H1 (cell line): ENCODE measurements at regions not wholly inside any gene's neighbourhood (a gene's known extent, or its start where the extent isn't known, plus 50 kb on each side); places are given as distances from the start of the nearest gene placed in this dataset.

Source experiments
- CTCF ChIA-PET: fragments of 300-600 bp; sonication (Branson Sonifier 250); formaldehyde crosslinking; loops from one replicate; lab custom pipeline; 2021; ENCODE audit not compliant: partially characterized antibody; lab: Charles Lee
- POLR2A ChIA-PET: fragments of 300-600 bp; sonication (Branson Sonifier 250); formaldehyde crosslinking; loops from one replicate; lab custom pipeline; 2021; ENCODE audit warnings: inconsistent platforms; ENCODE audit not compliant: partially characterized antibody; lab: Charles Lee
- DNase-seq, 2 experiments: peaks; one replicate each; pipeline versions ENCODE4 v3.0.0 to v3.0.0-alpha.2; 2010 to 2022; ENCODE audit warnings: low spot score in 2 of 2, low read depth in 1 of 2, mixed read lengths in 1 of 2
- FAIRE-seq: peaks from 2 replicates; lab custom pipeline; 2011; peaks lifted over from hg19 to GRCh38; lab: Jason Lieb, UNC
- H2AFZ ChIP-seq: 2 replicates; pipeline ENCODE4 v1.8.1; 2012; ENCODE audit warnings: low read length, inconsistent platforms
- H2AK5ac ChIP-seq: 2 replicates; pipeline ENCODE4 v1.6.1; 2013; ENCODE audit warnings: low read depth, low read length
- H2BK120ac ChIP-seq: replicated peaks from 2 replicates; pipeline ENCODE3; 2013; ENCODE audit warnings: low read depth, low read length, inconsistent platforms
- H2BK12ac ChIP-seq: 2 replicates; pipeline ENCODE4 v1.6.1; 2013; ENCODE audit warnings: low read depth, low read length
- H2BK15ac ChIP-seq: 2 replicates; pipeline ENCODE4 v1.6.1; 2013; ENCODE audit warnings: low read length
- H2BK20ac ChIP-seq: 2 replicates; pipeline ENCODE4 v1.6.1; 2013; ENCODE audit warnings: low read length
- H2BK5ac ChIP-seq: 2 replicates; pipeline ENCODE4 v1.6.1; 2013; ENCODE audit warnings: low read depth, low read length
- H3K14ac ChIP-seq: 2 replicates; pipeline ENCODE4 v1.6.1; 2013; ENCODE audit warnings: inconsistent platforms; ENCODE audit not compliant: insufficient read length
- H3K18ac ChIP-seq: 2 replicates; pipeline ENCODE4 v1.6.1; 2013; ENCODE audit warnings: low read length; ENCODE audit errors: extremely low read depth
- H3K23ac ChIP-seq: 2 replicates; pipeline ENCODE4 v1.6.1; 2013; ENCODE audit warnings: inconsistent platforms; ENCODE audit not compliant: insufficient read length
- H3K23me2 ChIP-seq: 2 replicates; pipeline ENCODE4 v1.6.1; 2013; ENCODE audit warnings: low read depth, low read length
- H3K27ac ChIP-seq: 2 replicates; pipeline ENCODE4 v1.6.1; 2011; ENCODE audit warnings: low read depth, low read length, inconsistent platforms
- H3K27me3 ChIP-seq, 4 experiments: replicated peaks in 1 of 4; 1 replicate in 1 of 4; 2 replicates in 3 of 4; pipeline versions ENCODE4 v1.6.1 to v1.8.1; 2011 to 2013; ENCODE audit warnings: low read length in 3 of 4, mild to moderate bottlenecking in 3 of 4, inconsistent platforms in 2 of 4, mixed read lengths in 2 of 4, moderate library complexity in 1 of 4; ENCODE audit not compliant: control insufficient read depth in 3 of 4, insufficient read depth in 3 of 4; ENCODE audit errors: extremely low read depth in 1 of 4
- H3K36me3 ChIP-seq, 4 experiments: 2 replicates each; pipeline versions ENCODE4 v1.6.1 to v1.8.1; 2011 to 2013; ENCODE audit warnings: mild to moderate bottlenecking in 4 of 4, low read length in 3 of 4, moderate library complexity in 2 of 4, control low read depth in 1 of 4, inconsistent platforms in 1 of 4; ENCODE audit not compliant: insufficient read depth in 4 of 4, control insufficient read depth in 2 of 4
- H3K4ac ChIP-seq: replicated peaks from 2 replicates; pipeline ENCODE3; 2013; ENCODE audit warnings: low read length, low read depth, mixed read lengths, inconsistent platforms; ENCODE audit not compliant: insufficient read length
- H3K4me1 ChIP-seq, 4 experiments: replicated peaks in 1 of 4; 1 replicate in 1 of 4; 2 replicates in 3 of 4; pipeline versions ENCODE4 v1.6.1 to v1.8.1; 2011 to 2013; ENCODE audit warnings: low read length in 3 of 4, inconsistent platforms in 2 of 4, mixed read lengths in 1 of 4; ENCODE audit not compliant: insufficient read depth in 4 of 4, control insufficient read depth in 3 of 4
- H3K4me2 ChIP-seq, 2 experiments: 2 replicates each; pipeline versions ENCODE4 v1.6.1 to v1.8.1; 2011 to 2013; ENCODE audit warnings: low read depth in 2 of 2, low read length in 2 of 2, control low read depth in 1 of 2, inconsistent platforms in 1 of 2, mild to moderate bottlenecking in 1 of 2; ENCODE audit not compliant: insufficient read depth in 1 of 2
- H3K4me3 ChIP-seq, 4 experiments: fragments of 200-600, 300-600 bp in 1 of 4; sonication (generic), shearing (Covaris generic), sonication (Bioruptor Twin) in 1 of 4; 2 replicates each; pipeline versions ENCODE4 v1.5.1 to v1.8.1; 2011 to 2016; ENCODE audit warnings: low read length in 4 of 4, low read depth in 3 of 4, control low read depth in 2 of 4, inconsistent platforms in 2 of 4, mild to moderate bottlenecking in 2 of 4, mixed read lengths in 1 of 4, moderate library complexity in 1 of 4; ENCODE audit not compliant: insufficient read depth in 2 of 4; ENCODE audit errors: extremely low read depth in 1 of 4
- H3K56ac ChIP-seq: replicated peaks from 2 replicates; pipeline ENCODE3; 2013; ENCODE audit warnings: low read depth, mild to moderate bottlenecking, mixed read lengths, low read length, inconsistent platforms; ENCODE audit not compliant: insufficient read length
- H3K79me1 ChIP-seq: 2 replicates; pipeline ENCODE4 v1.6.1; 2013; ENCODE audit warnings: low read depth, low read length, control low read depth
- H3K79me2 ChIP-seq, 2 experiments: 2 replicates each; pipeline versions ENCODE4 v1.6.1 to v1.8.1; 2012 to 2013; ENCODE audit warnings: low read length in 2 of 2, mild to moderate bottlenecking in 2 of 2, inconsistent platforms in 1 of 2; ENCODE audit not compliant: insufficient read depth in 2 of 2, control insufficient read depth in 1 of 2
- H3K9ac ChIP-seq, 4 experiments: replicated peaks in 1 of 4; 1 replicate in 1 of 4; 2 replicates in 3 of 4; pipeline versions ENCODE4 v1.6.1 to v1.8.1; 2011 to 2013; ENCODE audit warnings: low read depth in 3 of 4, low read length in 3 of 4, control low read depth in 2 of 4, mild to moderate bottlenecking in 2 of 4, moderate library complexity in 2 of 4, inconsistent platforms in 1 of 4; ENCODE audit errors: extremely low read depth in 1 of 4
- H3K9me3 ChIP-seq, 2 experiments: 2 replicates each; pipeline versions ENCODE4 v1.6.1 to v1.8.1; 2012 to 2013; ENCODE audit warnings: mild to moderate bottlenecking in 2 of 2, moderate library complexity in 2 of 2, control low read depth in 1 of 2, inconsistent platforms in 1 of 2, low read depth in 1 of 2, low read length in 1 of 2, mixed read lengths in 1 of 2; ENCODE audit not compliant: insufficient read depth in 2 of 2
- H4K20me1 ChIP-seq, 2 experiments: replicated peaks in 1 of 2; 2 replicates each; pipeline versions ENCODE3 to v1.8.1; 2011 to 2013; ENCODE audit warnings: inconsistent platforms in 2 of 2, low read length in 2 of 2, mild to moderate bottlenecking in 1 of 2; ENCODE audit not compliant: insufficient read depth in 2 of 2, control insufficient read depth in 1 of 2
- H4K5ac ChIP-seq: 2 replicates; pipeline ENCODE4 v1.6.1; 2013; ENCODE audit warnings: low read length, low read depth, mixed read lengths, inconsistent platforms; ENCODE audit not compliant: insufficient read length
- H4K8ac ChIP-seq: 2 replicates; pipeline ENCODE4 v1.8.0; 2013; ENCODE audit warnings: mild to moderate bottlenecking, moderate library complexity, low read length, inconsistent platforms; ENCODE audit not compliant: insufficient read depth; ENCODE audit errors: extremely low read depth
- H4K91ac ChIP-seq: replicated peaks from 2 replicates; pipeline ENCODE3; 2013; ENCODE audit warnings: low read length, mixed read lengths, inconsistent platforms; ENCODE audit not compliant: insufficient read length
- BRCA1 ChIP-seq: IDR thresholded peaks from 2 replicates; pipeline ENCODE4 v1.6.1; 2012; ENCODE audit warnings: low read depth, low read length, improper control_type of control experiment
- CBX8 ChIP-seq: fragments of 300-800, 300-1000 bp; sonication (generic); IDR thresholded peaks from 2 replicates; pipeline ENCODE4 v1.7.1; 2016; ENCODE audit warnings: low read depth, low read length, borderline replicate concordance
- CREB1 ChIP-seq: IDR thresholded peaks from 2 replicates; pipeline ENCODE4 v1.6.1; 2012; ENCODE audit warnings: inconsistent platforms
- CTBP2 ChIP-seq: IDR thresholded peaks from 2 replicates; pipeline ENCODE4 v1.7.0; 2011; ENCODE audit warnings: borderline replicate concordance, mild to moderate bottlenecking, moderate library complexity, mixed read lengths, low read length; ENCODE audit not compliant: insufficient read depth, insufficient read length
- EP300 ChIP-seq, 2 experiments: IDR thresholded peaks; 1 replicate in 1 of 2; 2 replicates in 1 of 2; pipeline ENCODE4 v1.6.1; 2011 to 2012; ENCODE audit warnings: low read depth in 2 of 2, low read length in 2 of 2, mild to moderate bottlenecking in 2 of 2, borderline replicate concordance in 1 of 2, inconsistent platforms in 1 of 2, moderate library complexity in 1 of 2
- EZH2 ChIP-seq: fragments of 200-600 bp; sonication (generic); IDR thresholded peaks from 2 replicates; pipeline ENCODE4 v1.7.1; 2012; ENCODE audit warnings: low read depth, mild to moderate bottlenecking, moderate library complexity, low read length, inconsistent platforms; ENCODE audit not compliant: severe bottlenecking
- GABPA ChIP-seq: IDR thresholded peaks from 2 replicates; pipeline ENCODE4 v1.6.1; 2011; ENCODE audit warnings: mild to moderate bottlenecking, low read length, moderate library complexity, borderline replicate concordance; ENCODE audit not compliant: insufficient read depth
- GTF2F1 ChIP-seq: IDR thresholded peaks from 2 replicates; pipeline ENCODE4 v1.6.1; 2012; ENCODE audit warnings: low read depth, low read length, improper control_type of control experiment, borderline replicate concordance
- JUN ChIP-seq: IDR thresholded peaks from 2 replicates; pipeline ENCODE4 v1.6.1; 2011; ENCODE audit warnings: low read depth, mild to moderate bottlenecking, improper control_type of control experiment, low read length
- KDM4A ChIP-seq: IDR thresholded peaks from one replicate; pipeline ENCODE4 v1.7.1; 2012; ENCODE audit warnings: low read depth, mild to moderate bottlenecking, moderate library complexity, low read length, inconsistent platforms; ENCODE audit not compliant: severe bottlenecking
- MAX ChIP-seq: IDR thresholded peaks from 2 replicates; pipeline ENCODE4 v1.6.1; 2012; ENCODE audit warnings: inconsistent platforms
- SUZ12 ChIP-seq: fragments of 200-600 bp; sonication (generic); IDR thresholded peaks from 2 replicates; pipeline ENCODE4 v1.6.1; 2012; ENCODE audit warnings: mild to moderate bottlenecking, inconsistent platforms, low read length, moderate library complexity, mixed read lengths
- TAF1 ChIP-seq: IDR thresholded peaks from 2 replicates; pipeline ENCODE4 v1.6.1; 2011; ENCODE audit warnings: mild to moderate bottlenecking, low read depth, low read length
- YY1 ChIP-seq: IDR thresholded peaks from 2 replicates; pipeline ENCODE4 v1.6.1; 2011; ENCODE audit warnings: low read depth, mild to moderate bottlenecking, low read length
- WGBS, 2 experiments: shearing (Covaris generic) in 1 of 2; methylation state at CpG; one replicate each; pipeline versions ENCODE4 v1.1.6 to v1.1.7; 2013 to 2015; ENCODE audit warnings: low lambda C conversion rate in 2 of 2, mixed read lengths in 2 of 2, inconsistent platforms in 1 of 2, low coverage in 1 of 2, missing lambda C conversion rate in 1 of 2; ENCODE audit not compliant: insufficient replicate concordance in 2 of 2, insufficient coverage in 1 of 2, insufficient read length in 1 of 2; ENCODE audit errors: extremely low coverage in 1 of 2, missing lambda C conversion rate in 1 of 2; 5-methylcytosine and 5-hydroxymethylcytosine counted together

- no peaks in the 10 kb centered on the region for H3K27me3 ChIP-seq
- no peak overlapping the region for H3K4ac ChIP-seq
- POLR2A ChIA-PET = interaction anchor here (1.6 kb wide), 1 partner anchor 107 kb away, joined by 7 read pairs; the partner anchor contains the start of gene BTG1
- H3K79me2 ChIP-seq = no peaks in the 10 kb centered on the region
- CTCF ChIA-PET = no interaction called here
- H3K79me1 ChIP-seq = no peaks in the 10 kb centered on the region
- H2BK12ac ChIP-seq = no peak overlapping the region
- H2BK15ac ChIP-seq = no peak overlapping the region
- H3K18ac ChIP-seq = no peak overlapping the region
- peak overlapping the region; percentile 18 for H4K91ac ChIP-seq
- WGBS, 2 experiments = 88% methylated on average over 4 of the region's 4 CpGs; no CpG with 5 or more reads in 1 of the 2 experiments
- H3K4me1 ChIP-seq = peaks cover 2 to 14% (median 12%) of the 10 kb centered on the region in 4 experiments; a peak in 6 of 7 replicates
- no peak overlapping the region for H2BK20ac ChIP-seq
- no peaks in the 10 kb centered on the region for H3K36me3 ChIP-seq
- no peak overlapping the region for H3K4me3 ChIP-seq
- H3K27ac ChIP-seq = no peak overlapping the region
- no peak overlapping the region for H4K5ac ChIP-seq
- no peak overlapping the region for H3K9ac ChIP-seq
- DNase-seq (no peak), FAIRE-seq (no peak)
- no peak overlapping the region for H3K14ac ChIP-seq
- no peaks in the 10 kb centered on the region for H4K20me1 ChIP-seq
- H3K56ac ChIP-seq = no peak overlapping the region
- H2BK120ac ChIP-seq = no peak overlapping the region
- H4K8ac ChIP-seq = no peak overlapping the region
- H3K23me2 ChIP-seq = no peaks in the 10 kb centered on the region
- peak overlapping the region; percentile 6 to 54; a peak in 1 of 4 replicates for H3K4me2 ChIP-seq
- TF ChIP-seq CREB1 (no peak), BRCA1 (no peak), MAX (no peak), EP300 (IDR thresholded peaks at IDR 0.05; ENCODE audit: borderline replicate concordance in 1 of 2, low read depth in 2 of 2, low read length in 2 of 2) (no peak), GTF2F1 (no peak), JUN (no peak), SUZ12 (no peak), YY1 (no peak), EZH2 (no peak), CTBP2 (no peak), CBX8 (no peak), GABPA (no peak), KDM4A (no peak), TAF1 (no peak)
- no peak overlapping the region for H3K23ac ChIP-seq
- H2BK5ac ChIP-seq = no peak overlapping the region
- H2AFZ ChIP-seq = peak overlapping the region; percentile 82; the same call in 1 of the 2 replicates
- no peak overlapping the region for H2AK5ac ChIP-seq
- no peaks in the 10 kb centered on the region for H3K9me3 ChIP-seq
Observed at GRCh38 chr12:92038476-92038875, 107.2 kb downstream of the BTG1 start.
